Uterus (tissue), 2 donors: ENCODE measurements at regions not wholly inside any gene's neighbourhood (a gene's known extent, or its start where the extent isn't known, plus 50 kb on each side); places are given as distances from the start of the nearest gene placed in this dataset.

Source experiments
- CTCF ChIP-seq, 4 experiments: fragments of 200-600 bp in 2 of 4; fragments of 450-650 bp in 2 of 4; sonication (generic) in 2 of 4; IDR thresholded peaks; one replicate each; pipeline ENCODE4 v1.5.1; 2016 to 2019; ENCODE audit warnings: antibody characterized with exemption in 4 of 4, mild to moderate bottlenecking in 2 of 4, moderate library complexity in 1 of 4
- POLR2A ChIP-seq, 2 donors: fragments of 450-650 bp; IDR thresholded peaks; one replicate each; pipeline ENCODE4 v1.6.1; 2016; ENCODE audit warnings: antibody characterized with exemption in 2 of 2, mild to moderate bottlenecking in 1 of 2, moderate library complexity in 1 of 2

GRCh38 chr7:11224535-11224934 lies 250.9 kb downstream of the PHF14 start:
- TF ChIP-seq CTCF (IDR thresholded peaks at IDR 0.05) (no peak), POLR2A (IDR thresholded peaks at IDR 0.05) (no peak)
